IMR-90 (cell line): ENCODE measurements at regions not wholly inside any gene's neighbourhood (a gene's known extent, or its start where the extent isn't known, plus 50 kb on each side); places are given as distances from the start of the nearest gene placed in this dataset.

Experiments used
- ATAC-seq: fragments of 200-7000 bp; cut with Tn5 transposase; 2 replicates; pipeline ENCODE4 v1.9.1; 2020; ENCODE audit warnings: low read depth, mild to moderate bottlenecking, moderate library complexity
- BruUV-seq: library from RNA; stranded (reverse); fragments of 400-500 nt; replicated peaks from 2 replicates; lab custom pipeline; 2021; lab: Mats Ljungman, UMichigan
- CTCF ChIA-PET: fragments of 300-600 bp; formaldehyde crosslinking; extraction: SDS; loops from one replicate; lab custom pipeline; 2021; ENCODE audit warnings: antibody characterized with exemption; lab: Yijun Ruan, JAX
- POLR2A ChIA-PET: fragments of 300-600 bp; sonication (Branson Sonifier 250); formaldehyde crosslinking; loops from one replicate; lab custom pipeline; 2022; ENCODE audit warnings: antibody characterized with exemption; ENCODE audit not compliant: unreplicated experiment; lab: Charles Lee
- DNase-seq: peaks from one replicate; pipeline ENCODE4 v3.0.0; 2013
- H2AFZ ChIP-seq: replicated peaks from 2 replicates; pipeline ENCODE3; 2013; ENCODE audit warnings: low read length, mild to moderate bottlenecking; ENCODE audit not compliant: poor library complexity
- H2AK5ac ChIP-seq: 2 replicates; pipeline ENCODE4 v1.6.1; 2013; ENCODE audit warnings: low read depth, low read length, inconsistent platforms
- H2AK9ac ChIP-seq: replicated peaks from 2 replicates; pipeline ENCODE3; 2013; ENCODE audit warnings: mild to moderate bottlenecking, low read depth, low read length, moderate library complexity; ENCODE audit not compliant: poor library complexity
- H2BK120ac ChIP-seq: 2 replicates; pipeline ENCODE4 v1.6.1; 2013; ENCODE audit warnings: low read depth, low read length, inconsistent platforms
- H2BK15ac ChIP-seq: 3 replicates; pipeline ENCODE4 v1.6.1; 2013; ENCODE audit warnings: low read depth, low read length, inconsistent platforms
- H2BK20ac ChIP-seq: 2 replicates; pipeline ENCODE4 v1.6.1; 2013; ENCODE audit warnings: low read depth, mild to moderate bottlenecking, inconsistent platforms, low read length, moderate library complexity
- H2BK5ac ChIP-seq: 2 replicates; pipeline ENCODE4 v1.6.1; 2013; ENCODE audit warnings: mild to moderate bottlenecking, low read depth, low read length, inconsistent platforms; ENCODE audit not compliant: poor library complexity, severe bottlenecking
- H3K14ac ChIP-seq: replicated peaks from 2 replicates; pipeline ENCODE4 v1.6.1; 2013; ENCODE audit warnings: low read depth, low read length, inconsistent platforms
- H3K18ac ChIP-seq: 2 replicates; pipeline ENCODE4 v1.6.1; 2013; ENCODE audit warnings: low read depth, low read length, control low read depth
- H3K23ac ChIP-seq: 2 replicates; pipeline ENCODE4 v1.6.1; 2013; ENCODE audit warnings: low read depth, low read length, inconsistent platforms
- H3K27ac ChIP-seq: 2 replicates; pipeline ENCODE4 v1.5.1; 2013; ENCODE audit warnings: mild to moderate bottlenecking, control low read depth, low read length; ENCODE audit not compliant: insufficient read depth
- H3K27me3 ChIP-seq: 2 replicates; pipeline ENCODE4 v1.6.1; 2013; ENCODE audit warnings: low read length; ENCODE audit not compliant: control insufficient read depth, insufficient read depth
- H3K36me3 ChIP-seq: 2 replicates; pipeline ENCODE4 v1.6.1; 2013; ENCODE audit warnings: low read length, mixed read lengths; ENCODE audit not compliant: control insufficient read depth, insufficient read depth
- H3K4ac ChIP-seq: 2 replicates; pipeline ENCODE4 v1.6.1; 2013; ENCODE audit warnings: low read depth, low read length, inconsistent platforms
- H3K4me1 ChIP-seq: 2 replicates; pipeline ENCODE4 v1.6.1; 2013; ENCODE audit warnings: low read length, mixed read lengths; ENCODE audit not compliant: control insufficient read depth, insufficient read depth
- H3K4me2 ChIP-seq: 2 replicates; pipeline ENCODE4 v1.6.1; 2013; ENCODE audit warnings: low read depth, mild to moderate bottlenecking, control low read depth, low read length, moderate library complexity
- H3K4me3 ChIP-seq: 2 replicates; pipeline ENCODE4 v1.5.1; 2013; ENCODE audit warnings: low read depth, mild to moderate bottlenecking, control low read depth, low read length, moderate library complexity; ENCODE audit not compliant: insufficient read depth
- H3K56ac ChIP-seq: 2 replicates; pipeline ENCODE4 v1.6.1; 2013; ENCODE audit warnings: low read length, inconsistent platforms; ENCODE audit not compliant: insufficient read depth; ENCODE audit errors: extremely low read depth
- H3K79me1 ChIP-seq, 2 experiments: 2 replicates each; pipeline ENCODE4 v1.6.1; 2013; ENCODE audit warnings: low read length in 2 of 2, inconsistent platforms in 1 of 2, low read depth in 1 of 2
- H3K9ac ChIP-seq: 2 replicates; pipeline ENCODE4 v1.6.1; 2013; ENCODE audit warnings: low read depth, low read length, control low read depth
- H3K9me1 ChIP-seq: 2 replicates; pipeline ENCODE4 v1.6.1; 2013; ENCODE audit warnings: low read length, inconsistent platforms; ENCODE audit not compliant: insufficient read depth
- H3K9me3 ChIP-seq: 2 replicates; pipeline ENCODE4 v1.6.1; 2013; ENCODE audit warnings: low read length; ENCODE audit not compliant: control insufficient read depth, insufficient read depth
- H4K20me1 ChIP-seq: 2 replicates; pipeline ENCODE4 v1.6.1; 2013; ENCODE audit warnings: low read length, inconsistent platforms; ENCODE audit not compliant: insufficient read depth
- H4K5ac ChIP-seq: 2 replicates; pipeline ENCODE4 v1.6.1; 2013; ENCODE audit warnings: mild to moderate bottlenecking, low read depth, low read length, control low read depth
- H4K8ac ChIP-seq, 2 experiments: 2 replicates each; pipeline ENCODE4 v1.6.1; 2013; ENCODE audit warnings: low read depth in 2 of 2, low read length in 2 of 2, control low read depth in 1 of 2, inconsistent platforms in 1 of 2
- H4K91ac ChIP-seq: 2 replicates; pipeline ENCODE4 v1.6.1; 2013; ENCODE audit warnings: low read depth, low read length, inconsistent platforms; ENCODE audit not compliant: insufficient read depth
- BHLHE40 ChIP-seq: fragments of 150-350 bp; IDR thresholded peaks from 2 replicates; pipeline ENCODE4 v1.6.1; 2016; ENCODE audit warnings: mild to moderate bottlenecking, low read depth, low read length
- CEBPB ChIP-seq: IDR thresholded peaks from 2 replicates; pipeline ENCODE4 v1.6.1; 2012; ENCODE audit warnings: low read depth, low read length, improper control_type of control experiment
- CHD1 ChIP-seq: IDR thresholded peaks from 2 replicates; pipeline ENCODE4 v1.6.1; 2012; ENCODE audit warnings: low read depth, low read length, improper control_type of control experiment
- CTCF ChIP-seq: conservative IDR thresholded peaks from 2 replicates; pipeline ENCODE4 v1.5.1; 2012; ENCODE audit warnings: mild to moderate bottlenecking, low read depth, low read length, improper control_type of control experiment
- ELK1 ChIP-seq: fragments of 150-350 bp; IDR thresholded peaks from 2 replicates; pipeline ENCODE4 v1.6.1; 2016; ENCODE audit warnings: low read depth, mild to moderate bottlenecking, low read length, moderate library complexity, borderline replicate concordance
- FOS ChIP-seq: fragments of 150-350 bp; IDR thresholded peaks from 2 replicates; pipeline ENCODE4 v1.6.1; 2016; ENCODE audit warnings: low read depth, low read length
- MAFK ChIP-seq: IDR thresholded peaks from 2 replicates; pipeline ENCODE4 v1.6.1; 2012; ENCODE audit warnings: low read depth, low read length, improper control_type of control experiment
- MAZ ChIP-seq: IDR thresholded peaks from 2 replicates; pipeline ENCODE4 v1.6.1; 2012; ENCODE audit warnings: low read depth, mild to moderate bottlenecking, low read length, improper control_type of control experiment, moderate library complexity, borderline replicate concordance
- MXI1 ChIP-seq: IDR thresholded peaks from 2 replicates; pipeline ENCODE4 v1.6.1; 2012; ENCODE audit warnings: low read depth, mild to moderate bottlenecking, low read length, moderate library complexity, borderline replicate concordance
- NFE2L2 ChIP-seq: fragments of 150-350 bp; IDR thresholded peaks from 2 replicates; pipeline ENCODE4 v1.6.1; 2016; ENCODE audit warnings: low read depth, mild to moderate bottlenecking, low read length
- POLR2A ChIP-seq: IDR thresholded peaks from 2 replicates; pipeline ENCODE4 v1.6.1; 2012; ENCODE audit warnings: mild to moderate bottlenecking, low read depth, low read length
- RAD21 ChIP-seq: IDR thresholded peaks from 2 replicates; pipeline ENCODE4 v1.6.1; 2012; ENCODE audit warnings: low read length, improper control_type of control experiment
- RCOR1 ChIP-seq: IDR thresholded peaks from 2 replicates; pipeline ENCODE4 v1.6.1; 2012; ENCODE audit warnings: mild to moderate bottlenecking, low read length, improper control_type of control experiment; ENCODE audit not compliant: insufficient replicate concordance
- RFX5 ChIP-seq: IDR thresholded peaks from 2 replicates; pipeline ENCODE4 v1.8.0; 2012; ENCODE audit warnings: low read depth, mild to moderate bottlenecking, low read length, moderate library complexity
- SMC3 ChIP-seq: fragments of 150-350 bp; IDR thresholded peaks from 2 replicates; pipeline ENCODE4 v1.6.1; 2016; ENCODE audit warnings: low read depth, mild to moderate bottlenecking, antibody characterized with exemption, low read length, moderate library complexity
- USF2 ChIP-seq: fragments of 150-350 bp; IDR thresholded peaks from 2 replicates; pipeline ENCODE4 v1.6.1; 2017; ENCODE audit warnings: mild to moderate bottlenecking, antibody characterized with exemption, low read length, low read depth
- WGBS, 2 experiments: methylation state at CpG; one replicate each; pipeline versions ENCODE4 v1.1.5 to v1.1.7; 2013; ENCODE audit warnings: missing lambda C conversion rate in 2 of 2; ENCODE audit not compliant: insufficient read length in 1 of 2; ENCODE audit errors: extremely low coverage in 2 of 2; 5-methylcytosine and 5-hydroxymethylcytosine counted together
- dilution Hi-C: fragments of 300-500 bp; cut with HindIII; formaldehyde crosslinking; loops from one replicate; pipeline ENCODE4 v1.14.3; 2018; ENCODE audit warnings: low sequenced_read_pairs; ENCODE audit not compliant: unreplicated experiment
- in situ Hi-C: fragments of 300-500 bp; cut with MboI; formaldehyde crosslinking; loops from 3 replicates; pipeline ENCODE4 v1.14.3; 2019; ENCODE audit warnings: low sequenced_read_pairs, inconsistent platforms, mixed read lengths
- intact Hi-C: fragments of 100-400 bp; cut with micrococcal nuclease; formaldehyde crosslinking; loops from 2 replicates; pipeline ENCODE4 v1.10.0; 2022

- no peak for TF ChIP-seq RAD21
- no peak for TF ChIP-seq BHLHE40
- no peak for TF ChIP-seq RFX5
- TF ChIP-seq CTCF = no peak
- TF ChIP-seq ELK1 = no peak
- TF ChIP-seq MXI1 = no peak
- TF ChIP-seq FOS = no peak
- TF ChIP-seq POLR2A = no peak
- no peak for TF ChIP-seq NFE2L2
- TF ChIP-seq CHD1 = no peak
- TF ChIP-seq MAZ = no peak
- no peak for TF ChIP-seq SMC3
- TF ChIP-seq USF2 = no peak
- TF ChIP-seq MAFK = no peak
- TF ChIP-seq RCOR1 = no peak
- no peak for TF ChIP-seq CEBPB
- intact Hi-C loops (no loop called here), dilution Hi-C loops (no loop called here), in situ Hi-C loops (no loop called here)
- H2BK5ac ChIP-seq = no peak overlapping the region
- no peaks in the 10 kb centered on the region for H3K4me1 ChIP-seq
- no peak overlapping the region for H3K9ac ChIP-seq
- H2BK120ac ChIP-seq = no peak overlapping the region
- no peak overlapping the region for H4K8ac ChIP-seq
- H3K27ac ChIP-seq = no peak overlapping the region
- H3K9me1 ChIP-seq = no peaks in the 10 kb centered on the region
- H3K56ac ChIP-seq = no peak overlapping the region
- H3K4me2 ChIP-seq = no peak overlapping the region
- no peaks in the 10 kb centered on the region for H3K36me3 ChIP-seq
- ChIA-PET CTCF (no interaction called here), POLR2A (no interaction called here)
- WGBS, 2 experiments = 69% methylated on average over 2 of the region's 6 CpGs; no CpG with 5 or more reads in 1 of the 2 experiments
- H2AFZ ChIP-seq = no peak overlapping the region
- H2AK9ac ChIP-seq = no peak overlapping the region
- H2BK20ac ChIP-seq = no peak overlapping the region
- no peak overlapping the region for H4K91ac ChIP-seq
- H3K9me3 ChIP-seq = no peaks in the 10 kb centered on the region
- no peaks in the 10 kb centered on the region for H4K20me1 ChIP-seq
- H3K14ac ChIP-seq = no peak overlapping the region
- H2BK15ac ChIP-seq = no peak overlapping the region
- H4K5ac ChIP-seq = no peak overlapping the region
- H3K27me3 ChIP-seq = no peaks in the 10 kb centered on the region; the same call in 1 of the 2 replicates
- no peaks in the 10 kb centered on the region for H3K79me1 ChIP-seq
- H3K4me3 ChIP-seq = no peak overlapping the region
- H3K4ac ChIP-seq = no peak overlapping the region
- H3K23ac ChIP-seq = no peak overlapping the region
- ATAC-seq (no peak), DNase-seq (no peak)
- BruUV-seq = no TSS peak
- H3K18ac ChIP-seq = no peak overlapping the region
- no peak overlapping the region for H2AK5ac ChIP-seq
Measured at GRCh38 chr1:90193116-90193515, 198.2 kb downstream of the ZNF326 start.
